Transverse colon (tissue), 4 donors: ENCODE measurements at regions not wholly inside any gene's neighbourhood (a gene's known extent, or its start where the extent isn't known, plus 50 kb on each side); places are given as distances from the start of the nearest gene placed in this dataset.

ENCODE experiments used
- POLR2AphosphoS5 ChIP-seq, 3 donors: sonication (generic); formaldehyde crosslinking; IDR thresholded peaks; one replicate each; pipeline ENCODE4 v1.6.1; 2016; ENCODE audit warnings: antibody characterized with exemption in 3 of 3
- TF ChIP-seq, protein P1 (sequence below), 5 experiments: fragments of 200-600 bp in 3 of 5; fragments of 450-650 bp in 2 of 5; sonication (generic) in 3 of 5; IDR thresholded peaks; 1 replicate in 2 of 5; 2 replicates in 3 of 5; pipeline ENCODE4 v1.5.1; 2016 to 2017; ENCODE audit warnings: antibody characterized with exemption in 5 of 5, inconsistent platforms in 3 of 5, mild to moderate bottlenecking in 2 of 5, moderate library complexity in 1 of 5

- TF ChIP-seq POLR2AphosphoS5 (IDR thresholded peaks at IDR 0.05): no peak
- TF ChIP-seq, protein P1, sequence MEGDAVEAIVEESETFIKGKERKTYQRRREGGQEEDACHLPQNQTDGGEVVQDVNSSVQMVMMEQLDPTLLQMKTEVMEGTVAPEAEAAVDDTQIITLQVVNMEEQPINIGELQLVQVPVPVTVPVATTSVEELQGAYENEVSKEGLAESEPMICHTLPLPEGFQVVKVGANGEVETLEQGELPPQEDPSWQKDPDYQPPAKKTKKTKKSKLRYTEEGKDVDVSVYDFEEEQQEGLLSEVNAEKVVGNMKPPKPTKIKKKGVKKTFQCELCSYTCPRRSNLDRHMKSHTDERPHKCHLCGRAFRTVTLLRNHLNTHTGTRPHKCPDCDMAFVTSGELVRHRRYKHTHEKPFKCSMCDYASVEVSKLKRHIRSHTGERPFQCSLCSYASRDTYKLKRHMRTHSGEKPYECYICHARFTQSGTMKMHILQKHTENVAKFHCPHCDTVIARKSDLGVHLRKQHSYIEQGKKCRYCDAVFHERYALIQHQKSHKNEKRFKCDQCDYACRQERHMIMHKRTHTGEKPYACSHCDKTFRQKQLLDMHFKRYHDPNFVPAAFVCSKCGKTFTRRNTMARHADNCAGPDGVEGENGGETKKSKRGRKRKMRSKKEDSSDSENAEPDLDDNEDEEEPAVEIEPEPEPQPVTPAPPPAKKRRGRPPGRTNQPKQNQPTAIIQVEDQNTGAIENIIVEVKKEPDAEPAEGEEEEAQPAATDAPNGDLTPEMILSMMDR (IDR thresholded peaks at IDR 0.05): no peak
These were observed 244.8 kb downstream of the COG6 start for GRCh38 chr13:39900106-39900750.
